GM21526 (cell line): ENCODE measurements at regions not wholly inside any gene's neighbourhood (a gene's known extent, or its start where the extent isn't known, plus 50 kb on each side); places are given as distances from the start of the nearest gene placed in this dataset.

ENCODE experiments used
- ATAC-seq: cut with Tn5 transposase; IDR thresholded peaks from one replicate; pipeline ENCODE4 v1.9.1; 2021; ENCODE audit warnings: moderate library complexity; ENCODE audit not compliant: unreplicated experiment, low FRiP score

DNA sequence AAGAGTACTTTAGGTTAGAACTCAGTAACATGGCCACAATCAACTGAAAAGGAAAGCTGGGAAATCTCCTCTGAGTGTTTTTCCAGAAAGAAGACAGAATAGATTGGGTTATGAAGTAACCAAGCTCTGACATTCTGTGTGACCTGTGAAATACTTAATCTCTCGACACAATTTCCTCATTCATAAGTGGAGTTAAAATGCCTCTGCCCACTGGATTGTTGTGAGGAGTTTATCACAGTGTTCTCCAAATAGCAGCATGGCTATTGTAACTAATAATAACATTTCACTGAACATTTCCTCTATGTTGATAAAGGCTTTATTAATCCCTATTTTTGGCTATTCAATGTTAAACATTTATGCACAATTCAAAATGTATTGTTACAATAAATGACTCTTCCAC is 311.0 kb downstream of the GABRB2 start:
- ATAC-seq: no peak

- no peak for ATAC-seq
Measured at GRCh38 chr5:161233553-161233952, 313.0 kb downstream of the GABRB2 start.

DNA sequence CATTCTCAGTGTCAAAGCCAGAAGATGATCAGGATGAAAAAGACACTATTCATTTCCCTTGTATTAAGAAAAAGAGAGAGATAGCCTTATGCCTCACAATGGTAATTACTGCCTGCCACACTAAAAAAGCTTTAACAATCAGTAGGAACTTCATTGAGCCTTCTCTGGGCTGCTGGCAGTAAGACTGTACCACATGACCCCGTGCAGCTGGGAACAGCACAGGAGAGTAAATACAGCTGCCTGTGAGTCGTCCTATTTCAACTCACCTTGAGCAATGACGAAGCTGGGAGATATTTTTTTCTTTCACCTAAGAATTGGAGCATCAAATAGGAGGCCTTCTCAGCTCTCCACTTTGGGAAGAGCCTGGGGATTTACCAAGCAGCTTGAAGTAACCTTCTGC is 316.3 kb downstream of the GABRB2 start:
- no peak for ATAC-seq

- ATAC-seq: no peak
Measured at GRCh38 chr5:161219816-161220215, 326.7 kb downstream of the GABRB2 start.

DNA sequence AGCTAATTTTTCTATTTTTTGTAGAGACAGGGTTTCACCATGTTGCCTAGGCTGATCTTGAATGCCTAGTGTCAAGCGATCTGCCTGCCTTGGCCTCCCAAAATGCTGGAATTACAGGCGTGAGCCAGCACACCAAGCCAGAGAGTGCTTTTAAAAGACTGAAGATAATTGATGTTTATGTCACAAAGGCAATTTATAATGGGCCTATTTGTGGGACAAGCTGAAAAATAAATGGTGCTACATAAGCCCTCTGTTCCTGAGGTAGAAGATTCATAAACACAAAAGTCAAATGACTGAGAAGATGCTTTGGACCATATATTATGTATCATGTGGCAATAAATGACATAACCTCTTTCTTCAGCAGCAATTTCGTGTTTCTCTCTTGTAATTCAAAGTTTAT is 329.6 kb downstream of the GABRB2 start:
- no peak for ATAC-seq

- no peak for ATAC-seq
Measured at GRCh38 chr5:161212123-161212712, 334.3 kb downstream of the GABRB2 start.

DNA sequence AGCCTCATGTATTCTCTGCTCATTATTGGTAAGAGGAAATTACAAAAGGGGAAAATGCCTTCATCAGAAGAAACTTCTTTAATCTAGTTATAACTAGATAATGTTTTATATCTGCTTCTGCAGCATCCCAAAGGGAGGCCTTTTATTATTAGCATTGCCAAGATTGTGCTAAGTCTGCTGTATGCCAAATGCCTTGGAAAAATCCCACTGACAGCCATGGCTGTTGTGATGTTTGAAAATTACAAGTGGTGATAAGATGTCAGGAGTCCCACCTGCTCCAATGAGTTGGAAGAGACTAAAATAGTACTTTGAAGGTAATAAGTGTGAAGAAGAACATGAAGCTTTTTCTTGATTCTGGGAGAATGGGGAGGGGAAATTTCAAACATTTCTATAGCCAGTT is 345.0 kb downstream of the GABRB2 start:
- no peak for ATAC-seq

GRCh38 chr5:161190778-161191177 is 338.8 kb upstream of the ATP10B start:
- ATAC-seq: no peak

DNA sequence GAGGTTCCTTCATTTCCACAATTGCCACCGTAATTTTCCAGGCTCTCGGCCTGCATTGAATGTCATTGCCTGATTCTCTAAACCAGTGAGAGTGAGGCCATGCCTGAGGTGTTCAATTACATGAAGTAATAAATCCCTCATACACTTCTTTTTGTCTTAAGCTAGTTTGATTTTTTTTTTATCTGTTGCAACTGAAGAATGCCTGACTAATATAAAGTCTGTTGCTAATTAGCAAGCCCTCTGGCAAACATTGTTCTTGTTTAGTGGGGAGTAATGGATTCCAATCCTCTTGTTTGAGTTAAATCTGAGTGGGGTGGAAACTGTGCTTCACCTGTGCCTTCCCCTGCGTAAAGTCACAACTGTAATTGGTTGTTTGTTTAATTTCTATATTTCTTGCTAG is 338.1 kb upstream of the ATP10B start:
- no peak for ATAC-seq

DNA sequence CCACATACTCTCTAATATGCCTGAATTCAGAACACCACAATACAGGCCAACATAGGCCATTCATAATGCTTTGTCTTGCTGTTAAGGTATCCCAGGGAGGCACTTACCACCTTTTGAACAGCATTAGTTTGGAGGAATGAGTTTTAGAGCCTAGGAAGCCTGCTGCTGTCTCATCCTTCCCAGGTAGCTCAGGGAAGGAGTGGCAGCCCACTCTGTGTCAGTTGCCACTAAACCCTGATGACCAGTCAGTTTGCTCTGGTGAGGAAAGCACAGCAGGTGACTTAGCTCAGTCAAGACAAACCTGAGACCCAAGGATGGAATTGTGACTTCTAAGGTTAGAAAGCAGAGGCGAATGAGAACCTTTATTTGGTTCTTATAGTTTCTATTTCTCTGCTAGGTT is 337.4 kb upstream of the ATP10B start:
- no peak for ATAC-seq

DNA sequence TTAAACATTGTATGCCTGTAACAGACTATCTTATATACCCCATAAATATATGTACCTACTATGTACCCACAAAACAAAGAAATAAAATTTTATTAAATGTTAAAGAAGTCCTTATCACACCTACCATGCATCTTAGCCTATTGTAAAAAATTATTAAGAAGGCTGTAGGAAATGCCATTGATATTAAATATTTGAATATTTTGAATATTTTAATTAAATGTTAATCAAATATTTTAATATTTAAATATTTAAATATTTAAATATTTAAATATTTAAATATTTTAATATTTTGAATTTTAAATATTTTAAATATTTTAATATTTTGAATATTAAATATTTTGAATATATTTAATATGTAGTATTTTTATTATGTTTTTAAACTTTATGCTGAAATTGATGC is 331.5 kb upstream of the ATP10B start:
- ATAC-seq: no peak

GRCh38 chr5:161176221-161176620 is 324.2 kb upstream of the ATP10B start:
- ATAC-seq: no peak

GRCh38 chr5:161169776-161170175 is 317.8 kb upstream of the ATP10B start:
- no peak for ATAC-seq

- ATAC-seq: no peak
Measured at GRCh38 chr5:161167016-161167767, 315.2 kb upstream of the ATP10B start.

- no peak for ATAC-seq
Measured at GRCh38 chr5:161165998-161166660, 314.1 kb upstream of the ATP10B start.

DNA sequence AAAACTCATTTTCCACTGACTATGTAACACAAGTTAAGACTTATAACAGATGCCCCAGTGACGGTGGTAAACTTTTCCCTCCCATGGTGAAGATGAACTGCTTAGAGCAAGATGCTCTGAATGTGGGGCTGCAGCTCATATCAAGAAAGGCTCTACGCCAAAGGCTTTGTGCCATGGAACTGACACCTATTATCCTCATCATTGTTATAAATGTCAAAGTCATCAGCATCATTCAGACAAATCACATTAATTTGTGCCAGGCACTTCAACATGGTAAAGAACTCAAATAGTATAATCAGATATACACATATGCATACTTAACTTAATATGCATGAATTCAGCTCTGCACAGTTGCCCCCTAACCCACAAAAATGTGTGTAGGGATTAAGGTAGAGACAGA is 305.9 kb upstream of the ATP10B start:
- no peak for ATAC-seq

DNA sequence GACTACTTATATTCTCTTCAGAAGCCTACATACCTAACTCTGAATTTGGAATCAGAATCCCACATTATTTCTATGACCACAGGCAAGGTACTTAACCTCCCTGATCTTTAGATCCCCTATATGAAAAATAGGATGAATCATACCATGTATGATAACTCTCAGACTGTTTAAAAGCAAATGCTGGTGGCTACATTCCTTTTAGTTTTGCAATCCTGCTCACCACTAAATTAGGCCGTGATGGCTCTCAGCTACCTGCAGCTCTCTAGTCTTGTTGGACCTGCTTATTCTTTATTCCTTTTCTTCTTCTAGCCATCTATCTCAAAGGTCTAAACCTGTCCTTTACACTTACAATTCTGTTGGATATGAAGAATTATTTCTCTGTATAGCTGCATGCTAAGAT is 303.4 kb upstream of the ATP10B start:
- ATAC-seq: no peak

GRCh38 chr5:161152415-161152940 is 300.5 kb upstream of the ATP10B start:
- no peak for ATAC-seq

DNA sequence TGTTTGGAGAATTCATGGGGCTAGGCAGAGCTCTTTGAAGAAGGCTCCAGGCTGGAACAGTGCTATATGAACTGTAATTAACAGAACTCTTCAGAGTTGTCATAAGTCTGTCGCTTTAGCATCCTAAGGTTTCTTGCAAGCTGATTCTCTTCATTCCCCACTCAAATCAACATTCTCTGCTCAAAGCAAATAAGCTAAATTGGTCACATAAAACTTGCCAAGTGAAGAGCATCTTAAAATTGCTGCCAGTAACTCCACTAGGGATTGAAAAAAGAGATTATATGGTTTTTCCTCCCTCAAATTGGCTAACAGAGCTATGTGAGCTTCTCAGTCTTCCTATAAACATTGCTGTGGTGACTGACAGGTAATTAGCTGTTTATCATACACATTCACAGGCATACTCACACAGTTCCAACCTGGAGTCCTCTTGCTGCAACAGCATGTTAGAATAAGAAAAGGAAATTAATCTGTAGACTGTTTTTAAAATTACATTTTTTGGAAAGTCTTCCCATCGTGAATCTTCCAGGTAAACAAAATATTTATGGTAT is 298.5 kb upstream of the ATP10B start:
- no peak for ATAC-seq

DNA sequence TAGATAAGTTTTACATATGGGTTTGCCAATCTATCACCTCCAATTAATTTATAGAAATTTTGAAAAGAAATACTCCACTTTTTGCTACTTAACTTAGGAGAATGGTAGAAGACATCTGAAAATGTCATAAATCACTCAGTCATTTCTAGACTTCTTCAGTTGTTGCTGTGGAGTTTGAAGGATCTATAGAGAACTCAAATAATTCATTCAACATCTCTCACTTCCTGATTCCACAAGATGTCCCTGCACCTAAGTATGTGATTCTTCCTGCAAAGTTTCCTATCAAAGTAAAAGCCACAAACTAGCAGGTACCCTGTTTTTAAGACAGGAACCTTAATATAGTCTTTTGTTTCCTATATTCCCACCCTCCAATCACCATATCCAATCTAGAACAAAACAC is 297.1 kb upstream of the ATP10B start:
- no peak for ATAC-seq

DNA sequence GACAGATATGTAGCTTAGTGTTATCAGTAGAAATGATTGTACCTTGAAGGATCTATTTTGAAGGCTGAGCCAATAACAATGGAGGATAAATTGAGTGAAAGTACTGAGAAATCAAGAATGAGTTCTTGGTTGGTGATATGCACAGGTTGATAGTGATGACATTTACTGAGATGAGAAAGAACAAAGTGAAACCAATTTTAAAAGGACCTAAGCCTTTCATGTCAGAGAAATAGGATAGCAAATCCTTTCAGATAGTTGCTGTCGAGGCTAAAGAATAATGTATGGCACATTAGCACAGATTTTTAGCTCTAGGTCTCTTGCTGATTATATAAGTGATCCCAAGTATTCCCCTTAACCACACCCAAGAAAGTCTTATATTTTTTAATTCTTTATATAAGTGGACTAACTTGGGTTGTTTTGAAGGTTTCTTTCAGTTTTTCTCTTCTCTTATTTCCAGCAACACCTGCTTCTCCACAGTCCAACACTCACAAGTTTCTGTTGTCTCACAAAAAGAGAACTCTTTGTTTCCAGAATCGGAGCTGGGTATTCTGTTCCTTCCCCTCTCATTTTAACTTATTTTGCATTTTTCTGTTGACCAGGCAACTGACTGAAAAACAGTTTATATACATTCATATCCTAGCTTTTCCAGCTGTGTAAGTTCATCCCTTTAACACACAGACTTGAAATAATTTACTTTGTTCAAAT is 286.9 kb upstream of the ATP10B start:
- ATAC-seq: peak; percentile 64
